H9 (cell line): ENCODE measurements at regions not wholly inside any gene's neighbourhood (a gene's known extent, or its start where the extent isn't known, plus 50 kb on each side); places are given as distances from the start of the nearest gene placed in this dataset.

Source experiments
- DNase-seq: peaks from one replicate; pipeline ENCODE4 v3.0.0-alpha.2; 2017
- H2AFZ ChIP-seq: one replicate; pipeline ENCODE4 v1.6.1; 2013; ENCODE audit warnings: mild to moderate bottlenecking, low read length, control low read depth, moderate library complexity
- H2AK5ac ChIP-seq: 2 replicates; pipeline ENCODE4 v1.6.1; 2013; ENCODE audit warnings: low read length, control low read depth, mixed read lengths; ENCODE audit not compliant: insufficient read length
- H2BK120ac ChIP-seq: one replicate; pipeline ENCODE4 v1.6.1; 2013; ENCODE audit warnings: low read depth, mild to moderate bottlenecking, low read length, control low read depth, inconsistent platforms; ENCODE audit not compliant: poor library complexity, severe bottlenecking
- H2BK12ac ChIP-seq: 2 replicates; pipeline ENCODE4 v1.6.1; 2013; ENCODE audit warnings: low read length, control low read depth, mixed read lengths, low read depth; ENCODE audit not compliant: insufficient read length
- H2BK15ac ChIP-seq: 2 replicates; pipeline ENCODE4 v1.6.1; 2013; ENCODE audit warnings: low read depth, low read length, control low read depth
- H2BK20ac ChIP-seq: one replicate; pipeline ENCODE4 v1.6.1; 2013; ENCODE audit warnings: low read depth, mild to moderate bottlenecking, low read length, control low read depth, inconsistent platforms; ENCODE audit not compliant: poor library complexity, severe bottlenecking
- H2BK5ac ChIP-seq: 2 replicates; pipeline ENCODE4 v1.6.1; 2013; ENCODE audit warnings: low read length, control low read depth, mixed read lengths; ENCODE audit not compliant: insufficient read length
- H3K14ac ChIP-seq: 2 replicates; pipeline ENCODE4 v1.6.1; 2013; ENCODE audit warnings: low read length, control low read depth; ENCODE audit not compliant: insufficient read depth
- H3K18ac ChIP-seq: 2 replicates; pipeline ENCODE4 v1.6.1; 2013; ENCODE audit warnings: low read depth, mild to moderate bottlenecking, mixed read lengths, low read length, control low read depth; ENCODE audit not compliant: insufficient read length
- H3K23ac ChIP-seq: 2 replicates; pipeline ENCODE4 v1.6.1; 2013; ENCODE audit warnings: low read length, control low read depth, mixed read lengths, low read depth; ENCODE audit not compliant: insufficient read length
- H3K23me2 ChIP-seq: 2 replicates; pipeline ENCODE4 v1.6.1; 2013; ENCODE audit warnings: low read depth, mild to moderate bottlenecking, mixed read lengths, low read length, control low read depth; ENCODE audit not compliant: insufficient read length, poor library complexity, severe bottlenecking
- H3K27ac ChIP-seq: 2 replicates; pipeline ENCODE4 v1.5.1; 2013; ENCODE audit warnings: low read length, control low read depth, mixed read lengths, low read depth; ENCODE audit not compliant: insufficient read length
- H3K27me3 ChIP-seq: 2 replicates; pipeline ENCODE4 v1.6.1; 2013; ENCODE audit warnings: low read length, control low read depth, inconsistent platforms; ENCODE audit not compliant: insufficient read depth
- H3K4ac ChIP-seq: 2 replicates; pipeline ENCODE4 v1.6.1; 2013; ENCODE audit warnings: low read depth, mild to moderate bottlenecking, control low read depth, inconsistent platforms, low read length, moderate library complexity
- H3K4me1 ChIP-seq: 2 replicates; pipeline ENCODE4 v1.6.1; 2013; ENCODE audit warnings: low read length, control low read depth, inconsistent platforms; ENCODE audit not compliant: insufficient read depth
- H3K4me2 ChIP-seq: 2 replicates; pipeline ENCODE4 v1.6.1; 2013; ENCODE audit warnings: low read length, control low read depth, mixed read lengths; ENCODE audit not compliant: insufficient read length, insufficient read depth
- H3K56ac ChIP-seq: 2 replicates; pipeline ENCODE4 v1.6.1; 2013; ENCODE audit warnings: low read depth, mild to moderate bottlenecking, mixed read lengths, low read length, control low read depth; ENCODE audit not compliant: insufficient read length
- H3K79me1 ChIP-seq: 2 replicates; pipeline ENCODE4 v1.6.1; 2013; ENCODE audit warnings: low read depth, mild to moderate bottlenecking, moderate library complexity, low read length, control low read depth, inconsistent platforms; ENCODE audit not compliant: insufficient read depth, poor library complexity, severe bottlenecking
- H3K79me2 ChIP-seq: 2 replicates; pipeline ENCODE4 v1.6.1; 2013; ENCODE audit warnings: low read length, control low read depth, inconsistent platforms; ENCODE audit not compliant: insufficient read depth
- H3K9ac ChIP-seq: 2 replicates; pipeline ENCODE4 v1.6.1; 2013; ENCODE audit warnings: low read length, control low read depth, mixed read lengths; ENCODE audit not compliant: insufficient read length; ENCODE audit errors: extremely low read depth
- H3K9me3 ChIP-seq: one replicate; pipeline ENCODE4 v1.6.1; 2013; ENCODE audit warnings: low read depth, low read length, inconsistent platforms; ENCODE audit not compliant: control insufficient read depth
- H3T11ph ChIP-seq: one replicate; pipeline ENCODE4 v1.6.1; 2013; ENCODE audit warnings: mild to moderate bottlenecking, low read length, control low read depth, inconsistent platforms
- H4K20me1 ChIP-seq: one replicate; pipeline ENCODE4 v1.6.1; 2013; ENCODE audit not compliant: control insufficient read depth, insufficient read length, insufficient read depth
- H4K5ac ChIP-seq: 2 replicates; pipeline ENCODE4 v1.6.1; 2013; ENCODE audit warnings: low read depth, mild to moderate bottlenecking, mixed read lengths, low read length, control low read depth; ENCODE audit not compliant: insufficient read length
- H4K8ac ChIP-seq: replicated peaks from 2 replicates; pipeline ENCODE4 v1.6.1; 2013; ENCODE audit warnings: low read length, control low read depth, mixed read lengths, low read depth; ENCODE audit not compliant: insufficient read length
- H4K91ac ChIP-seq: 2 replicates; pipeline ENCODE4 v1.6.1; 2013; ENCODE audit warnings: low read depth, mild to moderate bottlenecking, moderate library complexity, mixed read lengths, low read length, control low read depth; ENCODE audit not compliant: insufficient read length
- H3K27ac Mint-ChIP-seq, 3 experiments: 2 replicates in 2 of 3; 3 replicates in 1 of 3; pipeline ENCODE4 v1.8.0; 2020 to 2021; ENCODE audit warnings: mixed read lengths in 3 of 3, mild to moderate bottlenecking in 1 of 3, moderate library complexity in 1 of 3
- H3K27me3 Mint-ChIP-seq: 2 replicates; pipeline ENCODE4 v1.8.0; 2021; ENCODE audit warnings: low read depth, mild to moderate bottlenecking, moderate library complexity, mixed read lengths
- H3K36me3 Mint-ChIP-seq, 3 experiments: 2 replicates in 2 of 3; 3 replicates in 1 of 3; pipeline ENCODE4 v1.8.0; 2020 to 2021; ENCODE audit warnings: low read depth in 3 of 3, mixed read lengths in 3 of 3; ENCODE audit not compliant: insufficient read depth in 1 of 3
- H3K4me1 Mint-ChIP-seq, 2 experiments: 2 replicates each; pipeline ENCODE4 v1.8.0; 2020; ENCODE audit warnings: mixed read lengths in 2 of 2
- H3K4me3 Mint-ChIP-seq, 2 experiments: 2 replicates in 1 of 2; 3 replicates in 1 of 2; pipeline ENCODE4 v1.8.0; 2020 to 2021; ENCODE audit warnings: mild to moderate bottlenecking in 2 of 2, mixed read lengths in 2 of 2, moderate library complexity in 1 of 2
- H3K9me3 Mint-ChIP-seq, 2 experiments: 2 replicates in 1 of 2; 3 replicates in 1 of 2; pipeline ENCODE4 v1.8.0; 2020; ENCODE audit warnings: mild to moderate bottlenecking in 2 of 2, mixed read lengths in 2 of 2, moderate library complexity in 1 of 2
- CTCF ChIP-seq: fragments of 200-600 bp; sonication (generic); conservative IDR thresholded peaks from 3 replicates; pipeline ENCODE4 v1.8.0; 2021; ENCODE audit warnings: antibody characterized with exemption, mild to moderate bottlenecking
- WGBS: extraction: QIAGEN DNeasy Blood & Tissue Kit; methylation state at CpG from one replicate; pipeline ENCODE4 v1.1.7; 2013; ENCODE audit warnings: missing lambda C conversion rate, low lambda C conversion rate, mixed read lengths; ENCODE audit not compliant: insufficient read length; ENCODE audit errors: extremely low coverage; 5-methylcytosine and 5-hydroxymethylcytosine counted together

- no peak overlapping the region for H3K4me2 ChIP-seq
- no peak overlapping the region for H2AK5ac ChIP-seq
- no peak overlapping the region for H2BK120ac ChIP-seq
- no peak overlapping the region for H2AFZ ChIP-seq
- no peak overlapping the region for H3K4ac ChIP-seq
- Mint-ChIP-seq H3K9me3 (no peaks in the 10 kb centered on the region), H3K27me3 (no peaks in the 10 kb centered on the region), H3K4me3 (no peak overlapping the region), H3K36me3 (no peaks in the 10 kb centered on the region), H3K4me1 (peaks cover 12 to 13% of the 10 kb centered on the region in 2 experiments), H3K27ac (no peak overlapping the region; a peak in 1 of 7 replicates)
- H2BK12ac ChIP-seq: no peak overlapping the region
- H3K27me3 ChIP-seq: no peaks in the 10 kb centered on the region
- H4K8ac ChIP-seq: no peak overlapping the region
- H3K4me1 ChIP-seq: no peaks in the 10 kb centered on the region; the same call in 1 of the 2 replicates
- no peaks in the 10 kb centered on the region for H3K23me2 ChIP-seq
- no peak overlapping the region for H3K18ac ChIP-seq
- H3T11ph ChIP-seq: no peak overlapping the region
- no peaks in the 10 kb centered on the region for H3K9me3 ChIP-seq
- WGBS: no CpG with 5 or more reads among the region's 2 CpGs
- no peak overlapping the region for H4K5ac ChIP-seq
- no peak overlapping the region for H2BK20ac ChIP-seq
- H3K79me2 ChIP-seq: no peaks in the 10 kb centered on the region
- no peak for TF ChIP-seq CTCF
- H2BK5ac ChIP-seq: no peak overlapping the region
- no peak overlapping the region for H4K91ac ChIP-seq
- H3K14ac ChIP-seq: no peak overlapping the region
- no peak overlapping the region for H3K9ac ChIP-seq
- no peaks in the 10 kb centered on the region for H3K79me1 ChIP-seq
- no peak overlapping the region for H3K23ac ChIP-seq
- H3K56ac ChIP-seq: no peak overlapping the region
- DNase-seq: no peak
- H4K20me1 ChIP-seq: no peaks in the 10 kb centered on the region
- no peak overlapping the region for H3K27ac ChIP-seq
- no peak overlapping the region for H2BK15ac ChIP-seq
Measured at GRCh38 chr4:81623434-81623833, 151.7 kb upstream of the RASGEF1B start.
